Caki2 (cell line): ENCODE measurements at regions not wholly inside any gene's neighbourhood (a gene's known extent, or its start where the extent isn't known, plus 50 kb on each side); places are given as distances from the start of the nearest gene placed in this dataset.

ENCODE experiments used
- DNase-seq: peaks from one replicate; pipeline ENCODE4 v3.0.0-alpha.2; 2015; ENCODE audit warnings: low read depth
- in situ Hi-C: cut with HindIII; loops from 2 replicates; pipeline ENCODE4 v1.10.0; 2016; ENCODE audit warnings: low sequenced_read_pairs, low pct_unique_long_range_greater_than_20kb, mixed read lengths

DNA sequence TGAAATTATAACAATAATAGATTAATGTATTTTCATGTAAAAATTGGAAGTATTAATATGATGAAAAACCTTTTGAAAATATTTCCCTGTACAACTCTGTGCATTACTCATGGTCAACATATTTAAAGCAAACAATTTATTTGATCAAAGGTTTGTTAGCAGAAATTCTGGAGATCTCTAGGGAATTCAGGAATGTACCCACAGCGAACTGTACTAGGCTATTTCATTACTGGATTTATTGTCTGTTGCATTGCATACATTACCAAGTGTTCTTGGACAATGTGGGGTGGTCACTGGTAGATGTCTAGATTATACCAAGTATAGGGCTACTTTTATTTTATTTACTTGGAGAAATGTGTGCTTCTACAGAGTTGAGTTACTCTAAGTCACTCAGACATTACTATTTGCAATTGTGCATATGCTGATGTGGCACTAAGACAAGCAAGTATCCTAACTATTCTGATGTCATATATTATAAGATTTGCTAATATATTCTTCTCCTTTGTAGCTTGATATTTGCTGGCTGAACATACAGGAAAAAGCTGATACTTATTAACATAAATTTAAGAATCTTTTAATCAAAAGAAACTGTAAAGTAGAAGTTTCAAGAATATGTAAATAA is 323.3 kb downstream of the CCER1 start:
- no peak for DNase-seq
- in situ Hi-C loops, result no loop called here

DNA sequence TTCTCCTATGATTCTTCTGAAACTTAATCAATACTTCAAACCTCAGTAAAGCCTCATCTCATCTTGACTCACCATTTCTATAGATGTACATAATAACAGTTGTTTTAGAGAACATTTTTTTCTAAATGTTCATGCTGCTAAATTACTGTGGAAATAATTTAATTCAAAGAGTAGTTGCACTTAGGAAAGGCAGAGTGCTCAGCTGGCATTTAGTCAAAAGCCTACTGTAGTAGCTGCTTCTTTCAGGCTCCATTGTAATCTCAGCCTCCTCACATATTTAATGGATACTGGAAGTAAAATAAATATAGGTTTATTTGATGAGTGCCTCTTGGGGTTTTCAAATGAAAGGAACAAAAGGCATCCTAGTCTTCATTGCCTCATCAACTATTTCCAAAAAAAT is 325.0 kb downstream of the CCER1 start:
- in situ Hi-C loops, result no loop called here
- DNase-seq, result no peak

DNA sequence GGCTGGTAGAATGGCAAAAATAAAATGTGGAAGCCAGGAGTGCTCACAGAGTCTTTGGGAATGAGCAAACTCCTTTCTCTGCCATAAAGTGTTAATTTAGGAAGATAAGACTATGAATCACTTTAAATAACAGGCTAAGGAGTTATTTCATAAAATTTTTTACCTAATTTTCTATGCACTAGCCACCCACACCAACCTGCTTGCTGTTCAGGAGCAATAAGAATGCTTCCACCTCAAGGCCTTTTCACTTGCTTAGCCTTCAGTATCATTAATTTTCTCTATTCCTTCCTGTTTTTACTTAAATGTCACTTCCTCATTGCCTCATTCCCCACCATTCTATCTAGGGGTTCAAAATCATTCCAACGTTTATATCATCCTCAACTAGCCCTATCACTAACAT is 326.8 kb downstream of the CCER1 start:
- in situ Hi-C loops, result no loop called here
- no peak for DNase-seq

DNA sequence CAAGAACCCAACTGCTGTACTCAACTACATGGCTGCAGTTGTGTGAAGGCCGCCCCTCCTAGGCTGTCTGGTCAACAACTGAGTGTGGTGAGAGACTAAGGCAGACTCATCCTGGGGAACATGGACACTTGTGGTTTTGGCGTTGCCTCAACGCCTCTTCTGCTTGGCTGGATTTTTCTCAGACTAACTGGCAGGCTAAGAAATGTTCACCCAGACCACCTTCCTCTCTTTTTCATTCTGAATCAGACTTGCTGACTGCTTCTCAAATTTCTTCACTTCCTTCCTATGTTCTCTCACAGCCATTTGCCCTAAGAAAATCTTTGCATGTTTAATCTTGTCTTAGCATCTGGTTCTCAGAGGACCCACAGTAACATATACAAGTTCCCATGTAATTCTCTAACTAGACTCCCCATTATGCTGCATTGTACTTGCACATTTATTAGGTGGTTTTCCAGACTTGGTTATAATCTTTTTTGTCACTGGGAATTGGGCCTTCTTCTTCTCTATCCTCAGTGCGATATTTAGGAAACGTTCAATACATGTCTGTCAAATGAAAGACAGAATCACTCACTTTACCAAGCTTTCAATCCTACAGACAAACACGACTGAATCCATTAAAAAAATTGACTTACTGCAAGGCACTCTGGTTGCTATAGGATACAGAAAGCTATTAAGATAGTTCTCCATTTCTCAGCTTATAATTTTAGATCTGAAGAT is 327.6 kb downstream of the CCER1 start:
- in situ Hi-C loops, result no loop called here
- DNase-seq, result no peak

DNA sequence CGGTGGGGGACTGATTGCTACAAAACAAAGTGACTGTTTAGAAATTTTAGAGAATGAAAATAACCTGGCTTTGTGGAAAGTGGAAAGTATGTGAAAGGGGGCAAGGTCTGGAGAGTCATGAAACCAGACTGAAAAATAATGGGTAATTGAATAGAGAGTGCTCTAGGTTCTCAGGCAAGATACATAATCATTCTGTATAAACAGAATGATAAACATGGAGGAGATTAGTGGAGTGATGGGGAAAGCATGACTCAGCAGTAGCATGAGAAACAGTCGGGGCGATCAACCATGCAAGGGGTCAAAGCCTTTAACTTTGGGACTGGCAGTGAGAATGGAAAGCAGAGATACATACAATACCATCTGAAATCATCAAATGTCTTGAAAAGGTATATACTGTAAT is 332.5 kb downstream of the CCER1 start:
- in situ Hi-C loops, result no loop called here
- peak; percentile 39 for DNase-seq

DNA sequence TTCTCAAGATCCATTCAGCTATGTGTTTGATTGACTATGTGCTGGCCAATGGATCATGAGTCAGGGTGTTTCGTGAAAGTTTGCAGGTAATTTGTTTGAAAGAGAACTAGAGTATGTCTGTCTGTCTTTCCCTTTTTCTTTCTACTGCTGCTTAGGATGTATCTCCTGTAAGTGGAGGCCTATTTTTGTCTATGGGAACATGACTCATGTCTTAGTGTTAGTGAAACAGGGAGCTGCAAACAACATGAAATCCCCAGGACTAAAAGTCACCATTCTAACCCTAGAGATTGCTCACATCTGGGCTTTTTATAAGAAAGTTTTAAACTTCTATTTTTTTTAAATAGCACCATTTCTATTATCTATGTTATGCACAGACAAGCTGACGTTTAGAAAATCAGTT is 333.0 kb downstream of the CCER1 start:
- no peak for DNase-seq
- in situ Hi-C loops, result no loop called here

DNA sequence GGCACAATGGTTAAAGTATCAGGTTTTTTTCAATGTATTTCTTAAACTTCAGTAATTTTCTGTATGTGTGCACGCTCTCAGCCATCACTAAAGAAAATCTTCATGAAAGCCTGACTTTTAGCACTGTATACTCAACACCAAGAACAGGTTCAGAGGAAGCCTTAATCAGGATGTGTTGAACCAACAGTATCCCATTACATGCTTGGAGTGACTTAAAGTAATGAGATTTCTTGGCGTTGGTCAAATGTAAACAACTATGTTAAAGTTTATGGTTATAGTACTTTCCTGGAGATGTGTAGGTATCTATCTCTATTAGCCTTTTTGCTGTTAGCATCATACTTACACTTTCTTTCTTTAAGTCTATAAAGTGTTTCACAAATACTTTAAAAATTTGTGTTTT is 335.0 kb downstream of the CCER1 start:
- no peak for DNase-seq
- in situ Hi-C loops, result no loop called here

DNA sequence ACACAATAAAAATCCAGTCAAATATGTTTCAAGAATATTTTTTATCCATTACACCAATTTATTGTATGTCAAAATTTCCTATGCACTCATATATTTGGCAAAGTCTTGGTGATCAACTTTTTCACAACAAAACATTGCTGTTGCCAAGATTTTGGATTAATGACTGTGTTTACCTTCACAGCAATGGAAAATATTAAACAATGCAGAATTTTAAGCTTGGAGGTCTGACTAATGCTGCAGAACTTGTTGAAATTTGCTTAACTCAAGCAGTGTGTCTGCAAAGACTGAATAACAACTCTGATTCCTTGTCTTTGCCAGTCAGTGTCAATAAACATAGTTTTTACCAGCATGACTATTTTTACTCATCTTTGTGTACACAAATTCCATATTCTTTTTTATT is 336.4 kb downstream of the CCER1 start:
- no peak for DNase-seq
- in situ Hi-C loops, result no loop called here

DNA sequence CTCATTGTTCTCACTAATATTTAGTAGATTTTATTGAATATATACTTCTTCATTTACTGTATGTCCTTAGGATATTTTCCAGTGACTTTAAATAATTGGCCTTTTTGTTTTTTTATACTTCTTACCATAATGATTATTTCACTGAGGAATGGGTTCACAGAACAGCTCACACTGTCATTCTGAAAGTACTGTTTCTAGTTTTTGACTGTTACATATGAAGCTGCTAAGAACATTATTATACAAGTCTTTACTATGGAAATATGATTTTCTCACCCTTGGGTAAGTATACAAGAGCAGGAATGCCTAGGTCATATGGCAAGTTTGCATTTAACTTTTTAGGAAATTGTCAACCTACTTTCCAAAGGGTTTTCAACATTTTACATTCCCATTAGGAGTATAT is 343.1 kb downstream of the CCER1 start:
- in situ Hi-C loops, result no loop called here
- no peak for DNase-seq

DNA sequence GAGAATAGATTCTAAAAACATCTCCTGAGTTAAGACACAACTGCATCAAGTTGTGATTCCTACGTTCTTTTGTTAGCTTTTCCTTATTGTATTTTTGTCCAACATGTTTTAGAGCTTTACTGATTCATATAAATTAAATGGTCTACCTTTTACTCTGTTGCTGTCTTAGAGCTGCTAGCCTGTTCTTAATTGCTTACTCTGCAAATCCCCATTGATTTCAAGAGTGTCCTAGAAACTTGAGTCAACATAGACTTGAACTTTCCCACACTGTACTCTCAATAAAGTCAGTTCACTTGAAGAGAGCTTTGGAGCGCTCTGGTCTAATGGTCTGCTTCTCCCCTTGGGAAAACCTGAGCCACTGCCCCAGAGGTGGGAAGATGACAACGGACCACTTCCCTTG is 343.9 kb downstream of the CCER1 start:
- DNase-seq, result no peak
- in situ Hi-C loops, result no loop called here

DNA sequence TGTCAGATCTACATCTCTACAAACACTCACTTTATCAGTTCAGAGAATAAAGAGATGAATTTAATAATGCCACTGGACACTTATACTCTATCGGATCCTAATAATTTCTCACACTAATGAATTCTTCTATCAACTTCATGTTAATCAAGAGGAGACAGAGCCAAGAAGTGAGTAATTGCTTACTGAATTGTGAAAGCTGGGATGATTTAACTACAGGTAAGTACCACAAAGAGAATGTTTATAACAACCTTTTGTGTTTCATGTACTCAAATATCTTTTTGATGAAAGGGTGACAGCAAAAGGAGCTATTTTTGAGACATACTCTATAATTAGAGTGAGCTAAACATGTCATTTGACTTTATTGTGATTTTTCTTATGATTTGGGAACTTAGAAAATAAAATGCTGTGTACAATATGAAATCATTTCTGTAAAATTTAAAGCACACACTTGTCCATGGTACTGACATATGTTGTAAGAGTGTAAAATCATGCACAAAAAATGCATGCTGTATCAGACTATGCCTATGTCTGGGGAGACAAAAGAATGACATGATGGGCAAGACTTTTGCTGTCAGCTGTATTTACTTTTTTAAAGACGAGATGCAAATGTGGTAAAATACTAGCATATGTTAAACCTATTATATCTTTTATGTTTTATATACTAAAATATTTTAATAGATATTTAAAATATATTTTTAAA is 361.2 kb downstream of the CCER1 start:
- no peak for DNase-seq
- in situ Hi-C loops, result no loop called here

DNA sequence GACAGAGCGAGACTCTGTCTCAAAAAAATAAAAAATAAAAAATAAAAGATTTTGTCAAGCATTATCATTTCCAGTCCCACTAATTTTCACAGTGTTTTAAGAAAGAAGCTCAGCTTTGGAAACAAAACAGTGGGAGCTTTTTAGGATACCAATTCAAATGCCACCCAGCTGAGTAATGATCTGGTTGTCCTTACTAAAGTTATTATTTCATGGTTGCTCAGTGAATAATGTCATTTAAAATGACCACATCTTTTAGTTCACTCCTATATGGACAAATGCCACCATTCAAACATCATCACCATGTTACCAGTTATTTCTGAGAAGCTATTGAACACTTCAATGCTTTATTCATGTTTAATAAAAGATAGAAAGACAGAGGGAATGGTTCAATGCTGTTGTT is 365.0 kb downstream of the CCER1 start:
- no peak for DNase-seq
- in situ Hi-C loops, result no loop called here

DNA sequence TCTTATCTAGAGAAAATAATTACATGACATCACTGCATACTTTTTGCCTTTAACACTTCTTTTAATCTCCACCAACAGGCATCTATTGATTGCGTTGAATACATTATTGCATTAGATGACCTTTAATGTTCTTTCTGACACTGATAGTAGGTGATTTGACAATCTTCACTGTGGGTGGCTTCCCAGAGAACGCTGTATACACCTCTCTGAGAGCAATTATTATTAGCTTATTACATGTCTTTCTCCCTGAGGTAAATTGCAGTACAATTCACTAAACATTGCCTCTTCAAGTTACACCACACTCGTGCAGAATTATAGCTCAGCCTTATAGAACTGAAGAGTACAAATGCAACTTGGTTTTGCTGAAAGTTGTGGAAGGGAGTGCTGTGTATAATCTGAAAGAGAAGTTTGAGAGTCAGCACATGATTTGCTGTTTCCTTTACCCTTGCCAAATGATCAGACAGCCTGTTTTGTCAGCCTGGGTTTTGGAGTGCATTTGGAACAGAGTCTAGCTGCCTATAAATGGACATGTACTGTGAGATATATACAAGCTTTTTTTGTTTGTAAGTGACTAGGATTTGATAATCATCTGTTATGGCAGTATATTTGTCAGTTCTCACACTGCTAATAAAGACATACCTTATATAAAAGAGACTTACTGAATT is 369.2 kb downstream of the CCER1 start:
- in situ Hi-C loops, result no loop called here
- DNase-seq, result no peak

DNA sequence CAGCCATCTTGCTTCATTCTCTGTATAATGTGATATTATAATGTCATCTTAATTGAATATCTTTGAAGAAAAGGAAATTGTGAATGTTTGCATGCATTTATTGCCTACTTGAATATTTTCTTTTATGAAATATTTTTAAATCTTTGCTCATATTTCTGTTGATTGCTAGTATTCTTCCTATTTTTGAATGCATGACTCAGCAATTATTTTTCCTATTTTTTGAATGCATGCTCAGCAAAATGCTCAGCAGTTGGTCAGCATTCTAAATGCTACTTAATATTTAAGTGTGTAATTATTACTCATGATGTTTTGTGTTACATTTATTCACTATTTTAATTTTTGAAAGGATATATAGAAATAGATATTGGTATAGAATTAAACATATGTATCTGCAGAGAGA is 378.3 kb downstream of the CCER1 start:
- in situ Hi-C loops, result no loop called here
- no peak for DNase-seq

DNA sequence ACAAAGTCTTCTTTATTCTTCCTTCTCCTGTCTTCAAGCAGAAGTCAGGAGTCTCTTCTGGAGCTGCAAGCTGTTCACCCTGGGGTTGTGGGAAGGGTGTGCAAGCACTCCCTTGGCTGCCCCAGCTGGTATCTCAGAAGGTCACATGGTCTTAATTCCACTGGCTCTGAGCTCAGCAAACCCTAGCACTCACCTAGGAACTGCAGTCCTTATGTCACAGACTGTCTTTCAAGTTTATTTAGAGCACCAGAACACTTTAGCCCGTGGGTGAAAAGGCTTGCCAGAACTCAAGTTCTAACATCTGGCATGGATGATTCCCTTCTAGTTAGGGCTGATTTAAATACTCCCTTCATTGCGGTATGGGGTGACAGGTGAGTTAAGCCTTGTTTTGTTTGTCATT is 379.0 kb downstream of the CCER1 start:
- in situ Hi-C loops, result no loop called here
- no peak for DNase-seq

DNA sequence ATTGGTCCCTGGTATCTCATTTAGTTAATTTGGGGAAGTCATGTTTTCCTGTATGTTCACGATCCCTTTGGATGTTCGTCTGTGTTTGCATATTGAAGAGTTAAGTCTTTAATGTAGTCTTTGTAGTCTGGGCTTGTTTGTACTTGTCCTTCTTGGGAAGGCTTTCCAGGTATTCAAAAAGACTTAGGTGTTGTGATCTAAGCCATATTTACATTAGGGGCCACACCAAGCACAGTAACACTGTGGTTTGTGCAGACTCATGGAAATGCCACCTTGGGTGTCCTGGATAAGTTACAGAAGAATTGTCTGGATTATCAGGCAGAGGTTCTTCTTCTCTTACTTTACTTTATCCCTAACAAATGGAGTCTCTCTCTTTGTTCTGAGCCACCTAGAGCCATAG is 380.3 kb downstream of the CCER1 start:
- in situ Hi-C loops, result no loop called here
- no peak for DNase-seq

DNA sequence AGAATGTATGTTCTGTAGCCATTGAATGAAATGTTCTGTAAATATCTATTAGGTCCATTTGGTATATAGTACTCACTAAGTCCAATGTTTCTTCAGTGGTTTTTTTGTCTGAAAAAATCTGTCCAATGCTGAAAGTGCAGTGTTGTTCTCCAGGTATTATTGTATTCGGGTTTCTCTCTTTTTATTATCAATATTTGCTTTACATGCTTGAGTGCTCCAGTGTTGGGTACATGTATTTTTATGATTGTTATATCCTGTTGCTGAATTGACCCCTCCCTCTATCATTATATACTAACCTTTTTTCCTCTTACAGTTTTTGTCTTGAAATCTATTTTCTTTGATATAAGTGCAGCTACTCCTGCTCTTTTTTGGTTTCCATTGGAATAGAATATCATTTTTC is 382.2 kb downstream of the CCER1 start:
- no peak for DNase-seq
- in situ Hi-C loops, result no loop called here

DNA sequence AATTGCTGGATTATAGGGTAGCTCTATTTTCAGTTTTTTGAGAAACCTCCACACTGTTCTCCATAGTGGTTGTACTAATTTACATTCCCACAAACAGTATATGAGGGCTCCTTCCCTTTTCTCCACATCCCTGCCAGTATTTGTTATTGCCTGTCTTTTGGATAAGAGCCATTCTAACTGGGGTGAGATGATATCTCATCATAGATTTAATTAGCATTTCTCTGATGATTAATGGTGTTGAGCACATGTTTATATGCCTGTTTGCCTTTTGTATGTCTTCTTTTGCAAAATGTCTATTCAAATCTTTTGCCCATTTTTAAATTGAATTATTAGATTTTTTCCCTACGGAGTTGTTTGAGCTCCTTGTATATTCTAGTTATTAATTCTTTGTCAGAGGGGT is 385.3 kb downstream of the CCER1 start:
- in situ Hi-C loops, result no loop called here
- DNase-seq, result no peak

DNA sequence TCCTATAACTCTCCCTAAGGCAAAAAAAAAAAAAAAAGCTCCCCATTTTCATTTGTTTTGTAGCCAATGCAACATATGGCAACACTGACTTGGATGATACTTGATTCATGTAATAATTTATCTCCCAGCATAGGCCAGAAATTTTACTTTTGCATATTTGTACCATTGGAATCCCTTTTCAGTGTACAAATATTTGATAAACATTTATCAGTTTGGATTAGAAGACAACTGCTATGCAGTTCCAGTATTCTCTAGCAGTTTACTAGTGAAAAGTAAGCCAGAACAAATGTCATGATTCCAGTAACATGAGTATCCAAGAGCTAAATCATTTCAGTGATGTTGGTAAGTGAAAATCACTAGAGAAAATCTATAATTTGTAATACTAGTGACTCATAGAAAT is 392.3 kb downstream of the CCER1 start:
- no peak for DNase-seq
- in situ Hi-C loops, result no loop called here
